ENCODE measurements at regions not wholly inside any gene's neighbourhood (a gene's known extent, or its start where the extent isn't known, plus 50 kb on each side); places are given as distances from the start of the nearest gene placed in this dataset.

DNA sequence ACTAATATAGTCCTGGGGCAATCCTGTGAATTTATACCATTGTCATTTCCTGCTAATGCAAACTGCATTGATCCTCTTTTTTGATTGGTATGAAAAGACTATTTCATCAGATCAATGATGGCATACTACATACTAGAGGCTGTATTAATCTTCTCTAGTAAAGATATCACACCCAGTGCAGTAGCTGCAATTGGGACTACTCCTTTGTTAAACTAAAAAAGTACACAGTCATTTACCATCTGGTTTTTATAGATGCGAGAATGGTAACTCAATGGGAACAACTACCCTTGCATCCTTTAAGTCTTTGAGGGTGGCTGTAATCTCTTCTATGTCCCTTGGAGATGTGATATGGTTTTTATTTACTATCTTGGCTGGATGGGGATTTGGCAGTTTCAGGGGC lies 80.2 kb upstream of the STK38L start:
- H3K27me3 Mint-ChIP-seq (ENCODE audit: insufficient read depth, low read depth, poor library complexity), result peaks cover 2% of the 10 kb centered on the region
- Histone ChIP-seq H3K27ac (ENCODE audit: low read depth) (no peak overlapping the region), H2AFZ (no peak overlapping the region), H3K9me2 (ENCODE audit: insufficient read depth) (peaks cover 5% of the 10 kb centered on the region; the same call in 1 of the 2 replicates), H3K79me2 (replicated peaks; ENCODE audit: insufficient read depth) (no peaks in the 10 kb centered on the region), H3K4me1 (ENCODE audit: insufficient read depth) (peaks cover 2% of the 10 kb centered on the region; the same call in 1 of the 2 replicates), H3F3A (replicated peaks; ENCODE audit: low read depth) (no peaks in the 10 kb centered on the region), H3K27me3 (ENCODE audit: insufficient read depth) (no peaks in the 10 kb centered on the region), H3K4me2 (no peak overlapping the region), H4K20me1 (replicated peaks; ENCODE audit: insufficient read depth) (no peaks in the 10 kb centered on the region), H3K4me3 (no peak overlapping the region), H3K36me3 (ENCODE audit: insufficient read depth) (no peaks in the 10 kb centered on the region)
- H3K4me3 Mint-ChIP-seq, result no peak overlapping the region
- no peaks in the 10 kb centered on the region for H3K36me3 Mint-ChIP-seq (ENCODE audit: low read depth)
- no peaks in the 10 kb centered on the region for H3K4me1 Mint-ChIP-seq
- no peak for TF ChIP-seq CREB1 (CRISPR knock-in tag; IDR thresholded peaks at IDR 0.05; ENCODE audit: low read depth)
- no peak for TF ChIP-seq ZNF114 (CRISPR knock-in tag; IDR thresholded peaks at IDR 0.05)
- no peak for TF ChIP-seq NANOG (IDR thresholded peaks at IDR 0.05; ENCODE audit: borderline replicate concordance)
- TF ChIP-seq, protein P1, sequence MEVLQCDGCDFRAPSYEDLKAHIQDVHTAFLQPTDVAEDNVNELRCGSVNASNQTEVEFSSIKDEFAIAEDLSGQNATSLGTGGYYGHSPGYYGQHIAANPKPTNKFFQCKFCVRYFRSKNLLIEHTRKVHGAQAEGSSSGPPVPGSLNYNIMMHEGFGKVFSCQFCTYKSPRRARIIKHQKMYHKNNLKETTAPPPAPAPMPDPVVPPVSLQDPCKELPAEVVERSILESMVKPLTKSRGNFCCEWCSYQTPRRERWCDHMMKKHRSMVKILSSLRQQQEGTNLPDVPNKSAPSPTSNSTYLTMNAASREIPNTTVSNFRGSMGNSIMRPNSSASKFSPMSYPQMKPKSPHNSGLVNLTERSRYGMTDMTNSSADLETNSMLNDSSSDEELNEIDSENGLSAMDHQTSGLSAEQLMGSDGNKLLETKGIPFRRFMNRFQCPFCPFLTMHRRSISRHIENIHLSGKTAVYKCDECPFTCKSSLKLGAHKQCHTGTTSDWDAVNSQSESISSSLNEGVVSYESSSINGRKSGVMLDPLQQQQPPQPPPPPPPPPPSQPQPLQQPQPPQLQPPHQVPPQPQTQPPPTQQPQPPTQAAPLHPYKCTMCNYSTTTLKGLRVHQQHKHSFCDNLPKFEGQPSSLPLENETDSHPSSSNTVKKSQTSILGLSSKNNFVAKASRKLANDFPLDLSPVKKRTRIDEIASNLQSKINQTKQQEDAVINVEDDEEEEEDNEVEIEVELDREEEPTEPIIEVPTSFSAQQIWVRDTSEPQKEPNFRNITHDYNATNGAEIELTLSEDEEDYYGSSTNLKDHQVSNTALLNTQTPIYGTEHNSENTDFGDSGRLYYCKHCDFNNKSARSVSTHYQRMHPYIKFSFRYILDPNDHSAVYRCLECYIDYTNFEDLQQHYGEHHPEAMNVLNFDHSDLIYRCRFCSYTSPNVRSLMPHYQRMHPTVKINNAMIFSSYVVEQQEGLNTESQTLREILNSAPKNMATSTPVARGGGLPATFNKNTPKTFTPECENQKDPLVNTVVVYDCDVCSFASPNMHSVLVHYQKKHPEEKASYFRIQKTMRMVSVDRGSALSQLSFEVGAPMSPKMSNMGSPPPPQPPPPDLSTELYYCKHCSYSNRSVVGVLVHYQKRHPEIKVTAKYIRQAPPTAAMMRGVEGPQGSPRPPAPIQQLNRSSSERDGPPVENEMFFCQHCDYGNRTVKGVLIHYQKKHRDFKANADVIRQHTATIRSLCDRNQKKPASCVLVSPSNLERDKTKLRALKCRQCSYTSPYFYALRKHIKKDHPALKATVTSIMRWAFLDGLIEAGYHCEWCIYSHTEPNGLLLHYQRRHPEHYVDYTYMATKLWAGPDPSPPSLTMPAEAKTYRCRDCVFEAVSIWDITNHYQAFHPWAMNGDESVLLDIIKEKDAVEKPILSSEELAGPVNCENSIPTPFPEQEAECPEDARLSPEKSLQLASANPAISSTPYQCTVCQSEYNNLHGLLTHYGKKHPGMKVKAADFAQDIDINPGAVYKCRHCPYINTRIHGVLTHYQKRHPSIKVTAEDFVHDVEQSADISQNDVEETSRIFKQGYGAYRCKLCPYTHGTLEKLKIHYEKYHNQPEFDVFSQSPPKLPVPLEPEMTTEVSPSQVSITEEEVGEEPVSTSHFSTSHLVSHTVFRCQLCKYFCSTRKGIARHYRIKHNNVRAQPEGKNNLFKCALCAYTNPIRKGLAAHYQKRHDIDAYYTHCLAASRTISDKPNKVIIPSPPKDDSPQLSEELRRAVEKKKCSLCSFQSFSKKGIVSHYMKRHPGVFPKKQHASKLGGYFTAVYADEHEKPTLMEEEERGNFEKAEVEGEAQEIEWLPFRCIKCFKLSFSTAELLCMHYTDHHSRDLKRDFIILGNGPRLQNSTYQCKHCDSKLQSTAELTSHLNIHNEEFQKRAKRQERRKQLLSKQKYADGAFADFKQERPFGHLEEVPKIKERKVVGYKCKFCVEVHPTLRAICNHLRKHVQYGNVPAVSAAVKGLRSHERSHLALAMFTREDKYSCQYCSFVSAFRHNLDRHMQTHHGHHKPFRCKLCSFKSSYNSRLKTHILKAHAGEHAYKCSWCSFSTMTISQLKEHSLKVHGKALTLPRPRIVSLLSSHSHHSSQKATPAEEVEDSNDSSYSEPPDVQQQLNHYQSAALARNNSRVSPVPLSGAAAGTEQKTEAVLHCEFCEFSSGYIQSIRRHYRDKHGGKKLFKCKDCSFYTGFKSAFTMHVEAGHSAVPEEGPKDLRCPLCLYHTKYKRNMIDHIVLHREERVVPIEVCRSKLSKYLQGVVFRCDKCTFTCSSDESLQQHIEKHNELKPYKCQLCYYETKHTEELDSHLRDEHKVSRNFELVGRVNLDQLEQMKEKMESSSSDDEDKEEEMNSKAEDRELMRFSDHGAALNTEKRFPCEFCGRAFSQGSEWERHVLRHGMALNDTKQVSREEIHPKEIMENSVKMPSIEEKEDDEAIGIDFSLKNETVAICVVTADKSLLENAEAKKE (CRISPR knock-in tag; IDR thresholded peaks at IDR 0.05), result no peak
- TF ChIP-seq EZH2phosphoT487 (IDR thresholded peaks at IDR 0.05; ENCODE audit: unreplicated experiment), result no peak
- TF ChIP-seq, protein P2, sequence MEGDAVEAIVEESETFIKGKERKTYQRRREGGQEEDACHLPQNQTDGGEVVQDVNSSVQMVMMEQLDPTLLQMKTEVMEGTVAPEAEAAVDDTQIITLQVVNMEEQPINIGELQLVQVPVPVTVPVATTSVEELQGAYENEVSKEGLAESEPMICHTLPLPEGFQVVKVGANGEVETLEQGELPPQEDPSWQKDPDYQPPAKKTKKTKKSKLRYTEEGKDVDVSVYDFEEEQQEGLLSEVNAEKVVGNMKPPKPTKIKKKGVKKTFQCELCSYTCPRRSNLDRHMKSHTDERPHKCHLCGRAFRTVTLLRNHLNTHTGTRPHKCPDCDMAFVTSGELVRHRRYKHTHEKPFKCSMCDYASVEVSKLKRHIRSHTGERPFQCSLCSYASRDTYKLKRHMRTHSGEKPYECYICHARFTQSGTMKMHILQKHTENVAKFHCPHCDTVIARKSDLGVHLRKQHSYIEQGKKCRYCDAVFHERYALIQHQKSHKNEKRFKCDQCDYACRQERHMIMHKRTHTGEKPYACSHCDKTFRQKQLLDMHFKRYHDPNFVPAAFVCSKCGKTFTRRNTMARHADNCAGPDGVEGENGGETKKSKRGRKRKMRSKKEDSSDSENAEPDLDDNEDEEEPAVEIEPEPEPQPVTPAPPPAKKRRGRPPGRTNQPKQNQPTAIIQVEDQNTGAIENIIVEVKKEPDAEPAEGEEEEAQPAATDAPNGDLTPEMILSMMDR (conservative IDR thresholded peaks at IDR 0.05; ENCODE audit: low read depth in 2 of 2), result no peak
- TF ChIP-seq JUNB (IDR thresholded peaks at IDR 0.05; ENCODE audit: unreplicated experiment), result no peak
- TF ChIP-seq, protein P3, sequence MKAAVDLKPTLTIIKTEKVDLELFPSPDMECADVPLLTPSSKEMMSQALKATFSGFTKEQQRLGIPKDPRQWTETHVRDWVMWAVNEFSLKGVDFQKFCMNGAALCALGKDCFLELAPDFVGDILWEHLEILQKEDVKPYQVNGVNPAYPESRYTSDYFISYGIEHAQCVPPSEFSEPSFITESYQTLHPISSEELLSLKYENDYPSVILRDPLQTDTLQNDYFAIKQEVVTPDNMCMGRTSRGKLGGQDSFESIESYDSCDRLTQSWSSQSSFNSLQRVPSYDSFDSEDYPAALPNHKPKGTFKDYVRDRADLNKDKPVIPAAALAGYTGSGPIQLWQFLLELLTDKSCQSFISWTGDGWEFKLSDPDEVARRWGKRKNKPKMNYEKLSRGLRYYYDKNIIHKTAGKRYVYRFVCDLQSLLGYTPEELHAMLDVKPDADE (IDR thresholded peaks at IDR 0.05), result no peak
- TF ChIP-seq POLR2AphosphoS5 (IDR thresholded peaks at IDR 0.05; ENCODE audit: low read depth), result no peak
- TF ChIP-seq STAT1 (IDR thresholded peaks at IDR 0.05; ENCODE audit: unreplicated experiment), result no peak
- TF ChIP-seq ZNF331 (CRISPR knock-in tag; IDR thresholded peaks at IDR 0.05; ENCODE audit: low read depth), result no peak
- TF ChIP-seq, protein P4, sequence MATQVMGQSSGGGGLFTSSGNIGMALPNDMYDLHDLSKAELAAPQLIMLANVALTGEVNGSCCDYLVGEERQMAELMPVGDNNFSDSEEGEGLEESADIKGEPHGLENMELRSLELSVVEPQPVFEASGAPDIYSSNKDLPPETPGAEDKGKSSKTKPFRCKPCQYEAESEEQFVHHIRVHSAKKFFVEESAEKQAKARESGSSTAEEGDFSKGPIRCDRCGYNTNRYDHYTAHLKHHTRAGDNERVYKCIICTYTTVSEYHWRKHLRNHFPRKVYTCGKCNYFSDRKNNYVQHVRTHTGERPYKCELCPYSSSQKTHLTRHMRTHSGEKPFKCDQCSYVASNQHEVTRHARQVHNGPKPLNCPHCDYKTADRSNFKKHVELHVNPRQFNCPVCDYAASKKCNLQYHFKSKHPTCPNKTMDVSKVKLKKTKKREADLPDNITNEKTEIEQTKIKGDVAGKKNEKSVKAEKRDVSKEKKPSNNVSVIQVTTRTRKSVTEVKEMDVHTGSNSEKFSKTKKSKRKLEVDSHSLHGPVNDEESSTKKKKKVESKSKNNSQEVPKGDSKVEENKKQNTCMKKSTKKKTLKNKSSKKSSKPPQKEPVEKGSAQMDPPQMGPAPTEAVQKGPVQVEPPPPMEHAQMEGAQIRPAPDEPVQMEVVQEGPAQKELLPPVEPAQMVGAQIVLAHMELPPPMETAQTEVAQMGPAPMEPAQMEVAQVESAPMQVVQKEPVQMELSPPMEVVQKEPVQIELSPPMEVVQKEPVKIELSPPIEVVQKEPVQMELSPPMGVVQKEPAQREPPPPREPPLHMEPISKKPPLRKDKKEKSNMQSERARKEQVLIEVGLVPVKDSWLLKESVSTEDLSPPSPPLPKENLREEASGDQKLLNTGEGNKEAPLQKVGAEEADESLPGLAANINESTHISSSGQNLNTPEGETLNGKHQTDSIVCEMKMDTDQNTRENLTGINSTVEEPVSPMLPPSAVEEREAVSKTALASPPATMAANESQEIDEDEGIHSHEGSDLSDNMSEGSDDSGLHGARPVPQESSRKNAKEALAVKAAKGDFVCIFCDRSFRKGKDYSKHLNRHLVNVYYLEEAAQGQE (IDR thresholded peaks at IDR 0.05; ENCODE audit: unreplicated experiment), result no peak
- TF ChIP-seq EZH2 (IDR thresholded peaks at IDR 0.05; ENCODE audit: low read depth, unreplicated experiment), result no peak
- DNase-seq (ENCODE audit: low spot score) (no peak), ATAC-seq (no peak)
- no peak overlapping the region for H3K27ac Mint-ChIP-seq
- H3K9me3 Mint-ChIP-seq, result no peaks in the 10 kb centered on the region
